GM18511 (cell line): ENCODE measurements at regions not wholly inside any gene's neighbourhood (a gene's known extent, or its start where the extent isn't known, plus 50 kb on each side); places are given as distances from the start of the nearest gene placed in this dataset.

Experiments
- ATAC-seq: cut with Tn5 transposase; IDR thresholded peaks from one replicate; pipeline ENCODE4 v1.9.1; 2021; ENCODE audit warnings: mild to moderate bottlenecking, moderate library complexity; ENCODE audit not compliant: unreplicated experiment

DNA sequence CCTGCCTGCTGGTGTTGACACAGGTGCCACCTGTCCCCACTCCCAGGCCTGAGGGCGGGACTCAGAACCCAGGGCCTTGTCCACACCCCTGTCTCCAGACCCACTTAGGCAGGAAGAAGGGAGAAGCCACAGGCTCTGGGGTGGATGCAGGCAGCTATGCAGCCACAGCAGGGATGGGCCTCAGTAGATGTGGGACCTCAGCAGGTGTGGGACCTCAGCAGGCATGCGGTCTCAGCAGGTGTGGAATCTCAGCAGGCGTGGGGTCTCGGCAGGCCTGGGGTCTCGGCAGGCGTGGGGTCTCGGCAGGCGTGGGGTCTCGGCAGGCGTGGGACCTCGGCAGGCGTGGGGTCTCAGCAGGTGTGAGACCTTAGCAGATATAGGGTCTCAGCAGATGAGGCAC lies 118.0 kb upstream of the PITRM1 start:
- no peak for ATAC-seq

DNA sequence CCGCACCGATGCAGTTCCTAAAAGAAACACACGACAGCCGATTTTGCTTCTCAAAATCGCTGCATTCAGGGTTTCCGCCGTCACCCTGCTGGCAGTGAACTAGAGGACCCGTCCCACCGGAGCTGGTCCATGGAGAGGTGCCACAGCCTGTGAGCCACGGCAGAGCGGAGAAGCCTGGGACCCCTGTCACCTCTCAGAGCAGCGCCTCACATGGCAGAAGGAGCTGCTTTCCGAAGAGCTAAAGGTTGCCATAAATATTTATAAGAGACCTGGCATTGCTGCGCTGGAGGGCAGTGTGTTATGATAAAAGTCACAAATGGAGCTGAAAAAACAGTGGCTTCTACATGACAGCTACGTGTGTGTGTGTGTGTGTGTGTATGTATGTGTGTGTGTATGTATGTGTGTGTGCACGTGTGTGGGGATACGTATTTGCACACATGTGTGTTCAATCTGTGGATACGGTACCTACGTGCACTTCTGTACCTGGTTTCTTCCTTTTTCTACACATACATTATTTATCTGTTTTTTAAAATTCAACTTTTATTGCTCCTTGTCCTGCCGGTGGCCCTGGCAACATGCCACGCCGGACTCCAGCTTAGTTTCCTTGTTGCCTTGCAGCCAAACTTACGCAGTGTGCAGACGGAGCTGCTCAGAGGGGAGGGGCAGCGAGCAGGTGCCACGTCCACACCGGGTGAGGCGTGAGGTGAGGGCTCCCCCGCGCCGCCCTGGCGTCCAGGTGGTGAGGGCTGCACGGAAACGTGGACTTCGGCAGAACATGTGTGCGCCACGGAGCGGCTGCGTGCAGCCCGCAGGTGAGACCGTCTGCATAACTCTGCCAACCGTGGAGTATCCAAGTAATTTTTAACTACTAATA lies 115.2 kb upstream of the PITRM1 start:
- no peak for ATAC-seq

DNA sequence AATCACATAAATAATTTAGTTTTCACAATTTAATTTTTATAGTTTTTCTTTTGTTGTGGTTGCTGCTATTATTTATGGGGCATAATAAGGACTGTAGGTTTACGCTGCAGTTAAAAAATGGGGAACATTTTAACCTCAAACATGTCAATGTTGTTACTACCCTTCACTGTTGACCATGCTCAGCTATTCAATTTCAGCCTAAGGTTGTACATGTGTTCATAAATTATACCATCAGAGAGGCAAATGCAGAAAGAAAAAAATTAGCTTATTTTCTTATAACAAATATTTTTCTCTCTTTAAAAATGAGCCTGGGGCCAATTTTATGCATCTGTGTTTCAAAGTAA lies 110.1 kb upstream of the PITRM1 start:
- ATAC-seq = no peak

DNA sequence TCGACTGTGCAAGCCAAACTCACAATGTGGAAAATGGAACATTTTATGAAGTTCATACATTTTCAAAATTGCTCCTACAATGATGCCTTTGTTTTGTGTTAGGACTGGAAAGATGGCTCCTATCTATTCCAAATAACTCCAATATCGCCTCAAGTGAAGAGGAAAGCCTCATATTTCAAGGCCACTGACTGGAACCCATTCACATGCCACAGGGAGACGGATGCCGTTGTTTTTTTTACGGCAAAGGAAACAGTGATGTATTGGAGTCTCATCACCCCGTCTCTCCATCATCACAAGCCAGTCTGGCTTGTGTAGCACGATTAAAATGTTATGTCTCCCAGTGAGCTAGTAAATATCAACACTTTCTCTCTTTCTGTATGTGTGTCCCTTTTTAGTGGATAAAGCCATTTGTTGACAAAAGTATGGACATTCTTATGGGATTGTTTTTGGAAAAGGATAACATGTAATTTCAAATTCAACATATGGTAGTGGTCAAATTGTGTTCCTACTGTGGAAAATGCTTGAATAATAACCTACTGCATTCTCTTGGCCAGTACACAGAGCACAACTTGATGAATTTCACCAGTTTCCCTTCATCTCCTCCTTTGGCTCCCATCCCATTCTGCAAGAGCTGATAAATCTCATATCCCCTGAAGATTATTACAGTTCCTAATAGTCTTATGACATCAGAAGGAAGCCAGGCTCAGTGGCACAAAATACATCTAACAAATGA lies 109.5 kb upstream of the PITRM1 start:
- ATAC-seq = no peak

DNA sequence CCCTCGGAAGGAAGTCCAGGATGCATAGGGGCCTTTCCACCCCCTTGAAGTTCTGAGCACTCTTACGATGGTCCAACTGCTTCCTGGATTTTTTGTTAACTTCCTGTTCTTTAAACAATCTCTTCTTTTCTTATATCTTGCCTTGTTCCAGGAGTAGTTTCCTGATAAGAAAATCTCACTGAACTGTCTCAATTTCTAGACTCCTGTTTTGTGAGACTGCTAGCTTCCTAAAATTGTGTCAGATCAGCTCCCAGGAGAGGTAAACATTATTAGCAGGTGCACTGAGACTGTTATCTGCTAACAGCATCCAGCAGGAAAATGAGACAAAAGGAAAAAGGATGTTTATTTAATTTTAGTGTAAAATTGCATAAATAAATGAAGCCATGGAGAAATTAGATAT lies 106.2 kb upstream of the PITRM1 start:
- no peak for ATAC-seq

DNA sequence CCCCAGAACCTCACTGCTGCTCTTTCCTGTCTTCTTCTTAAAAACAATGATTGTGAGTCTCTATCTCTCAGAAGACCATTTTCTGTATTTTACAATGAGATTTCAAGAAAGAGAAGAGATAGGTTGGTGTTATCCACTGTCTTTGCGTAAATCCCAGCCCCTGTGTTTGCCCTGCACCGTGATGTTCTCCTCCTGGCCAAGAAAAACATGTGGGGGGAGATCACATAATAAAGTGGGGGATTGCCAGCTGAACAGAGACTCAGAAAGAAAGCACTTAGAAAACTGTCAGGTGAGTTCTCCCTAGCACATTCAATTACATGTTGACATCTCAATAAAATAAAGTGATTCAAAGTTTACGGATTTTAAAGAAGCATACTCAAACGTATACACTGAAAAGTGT lies 105.0 kb upstream of the PITRM1 start:
- no peak for ATAC-seq

DNA sequence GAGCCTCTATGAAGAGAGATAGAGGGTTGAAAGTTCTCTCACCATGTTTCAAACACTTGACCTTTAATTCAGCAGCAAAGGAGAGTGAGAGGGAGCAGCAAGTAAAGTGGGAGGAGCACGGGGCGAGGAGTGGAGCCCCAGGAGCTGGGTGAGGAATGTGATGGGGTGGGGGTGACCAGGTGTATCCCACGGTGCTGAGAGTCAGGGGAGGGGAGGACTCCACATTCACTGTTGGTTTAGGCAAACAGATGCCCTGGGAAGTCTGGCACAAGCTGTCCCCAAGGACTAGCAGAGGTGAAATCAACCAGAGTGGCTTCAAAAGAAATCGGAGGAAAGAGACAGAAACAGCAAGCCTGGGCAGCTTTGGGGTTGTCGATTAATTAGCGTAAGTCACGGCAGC lies 101.8 kb upstream of the PITRM1 start:
- no peak for ATAC-seq

DNA sequence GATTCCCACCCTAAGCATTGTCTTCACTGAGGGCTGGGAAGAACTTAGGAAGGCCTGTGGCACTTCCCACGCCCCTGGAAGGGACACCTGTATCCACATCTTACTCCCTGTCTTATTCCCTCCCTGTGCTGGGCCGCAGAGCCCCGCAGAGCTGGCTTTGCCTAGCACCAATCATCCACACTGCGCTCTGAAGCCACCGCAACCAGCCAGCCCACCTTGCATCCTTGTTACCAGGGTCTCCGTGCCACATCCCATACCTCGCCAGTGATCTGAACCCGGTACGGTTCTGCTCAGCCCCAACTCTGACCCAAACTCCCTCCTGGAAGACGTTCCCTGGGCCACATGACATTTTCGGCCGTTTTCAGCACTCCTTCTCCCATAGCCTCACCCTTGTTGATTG lies 101.4 kb upstream of the PITRM1 start:
- ATAC-seq = no peak

DNA sequence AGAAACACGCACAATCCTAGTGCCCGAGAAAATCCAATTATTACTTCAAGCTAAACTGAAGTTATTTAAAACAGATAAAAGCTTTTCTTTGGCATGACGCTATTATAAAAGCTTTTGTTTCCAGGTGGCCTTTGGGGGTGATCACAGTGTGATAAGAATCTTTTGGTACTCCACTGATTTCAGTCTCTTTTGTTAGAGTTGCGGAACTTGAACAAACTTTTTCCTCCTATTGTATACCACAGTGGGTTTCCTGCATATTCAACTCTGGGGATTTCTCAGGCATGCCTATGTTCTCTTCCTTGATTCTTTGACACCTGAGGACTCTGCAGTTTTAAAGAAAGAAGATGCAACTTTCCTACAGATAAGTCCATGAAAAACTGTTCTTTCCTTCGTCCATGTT lies 99.7 kb upstream of the PITRM1 start:
- no peak for ATAC-seq

DNA sequence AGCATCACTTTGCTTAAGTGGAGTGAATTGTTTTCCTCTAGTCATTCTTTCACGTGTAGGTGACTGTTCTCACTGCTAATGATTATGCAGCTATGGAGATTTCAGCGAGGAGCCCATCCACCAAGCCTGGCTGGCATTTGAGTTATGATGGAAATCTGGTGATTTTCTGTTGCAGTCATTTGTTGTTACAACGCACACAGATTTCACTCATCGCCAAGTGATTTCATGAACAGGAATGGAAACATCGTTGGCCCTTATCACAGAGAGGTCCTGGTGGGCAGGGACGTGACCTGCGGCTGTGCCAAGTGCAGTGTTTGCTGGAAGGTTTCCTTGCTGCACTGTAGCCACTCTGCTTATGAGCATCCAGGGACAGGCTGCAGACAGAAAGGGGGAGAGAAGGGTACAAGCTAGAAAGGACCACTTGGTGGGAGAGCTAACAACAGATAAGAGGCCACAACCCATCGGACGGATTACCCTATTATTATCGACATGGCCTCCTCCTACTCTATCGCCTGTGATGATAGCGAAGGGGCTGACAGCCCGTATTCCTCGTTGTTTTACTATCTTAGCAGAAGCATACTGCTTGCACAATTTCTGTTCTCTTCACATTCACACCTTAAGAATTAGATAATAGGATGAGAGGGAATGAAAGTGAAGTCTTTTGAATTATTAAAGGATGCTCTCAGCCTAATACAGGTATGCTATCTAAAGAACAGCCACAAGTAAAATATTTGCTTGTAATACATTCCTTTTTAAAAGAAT lies 99.0 kb upstream of the PITRM1 start:
- no peak for ATAC-seq

DNA sequence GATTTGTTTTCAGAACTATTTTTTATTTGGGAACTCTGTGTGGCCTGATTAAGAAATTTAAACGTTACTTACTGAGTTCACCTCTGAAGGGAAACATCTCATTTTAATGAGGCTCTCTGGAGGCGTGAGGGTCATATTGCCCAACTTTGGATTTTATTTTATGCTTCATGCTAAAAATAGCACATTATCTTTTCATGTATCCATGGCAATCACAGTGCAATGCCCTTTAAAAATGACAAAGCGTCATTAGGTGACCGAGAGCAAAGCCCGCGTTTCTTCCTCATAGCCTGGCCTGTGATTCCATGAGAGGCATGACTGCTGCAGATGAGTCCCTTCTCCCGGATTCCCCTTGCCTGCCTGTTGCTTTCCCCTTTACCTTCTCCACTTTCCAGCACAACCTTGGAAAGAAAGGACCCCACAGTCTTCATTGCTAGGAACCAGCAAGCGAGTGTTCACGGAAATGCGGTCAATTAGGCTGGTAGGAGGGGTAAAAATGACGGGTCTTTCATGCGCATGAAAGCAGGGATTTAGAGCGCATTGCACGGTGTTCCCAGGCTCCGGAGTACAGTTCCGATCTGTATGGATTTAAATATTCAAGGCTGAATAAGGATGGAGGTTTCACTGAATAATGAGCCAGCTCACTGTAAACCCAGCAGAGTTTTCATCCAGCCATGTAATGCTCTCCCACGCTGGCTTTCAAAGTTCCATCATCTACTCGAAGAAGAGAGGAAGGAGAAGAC lies 98.2 kb upstream of the PITRM1 start:
- no peak for ATAC-seq

DNA sequence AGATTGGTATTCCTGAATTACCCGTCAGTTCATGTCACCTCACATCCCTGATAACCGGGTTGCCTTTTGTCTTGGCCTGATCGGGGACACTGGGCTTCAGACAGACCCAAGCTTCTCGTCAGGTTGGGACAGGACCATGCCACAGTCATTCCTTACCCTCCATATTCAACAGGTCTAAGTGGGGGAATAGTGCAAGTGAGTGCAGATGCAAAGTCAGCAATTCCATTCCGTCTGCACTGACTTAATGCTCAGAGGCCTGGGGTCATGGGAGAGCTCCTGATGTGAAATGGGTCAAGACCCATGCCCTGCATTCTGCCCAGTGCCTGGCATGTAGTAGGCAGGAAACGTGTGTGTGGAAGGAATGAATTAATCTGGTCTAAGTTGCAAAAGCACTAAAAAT lies 95.4 kb upstream of the PITRM1 start:
- ATAC-seq = no peak

DNA sequence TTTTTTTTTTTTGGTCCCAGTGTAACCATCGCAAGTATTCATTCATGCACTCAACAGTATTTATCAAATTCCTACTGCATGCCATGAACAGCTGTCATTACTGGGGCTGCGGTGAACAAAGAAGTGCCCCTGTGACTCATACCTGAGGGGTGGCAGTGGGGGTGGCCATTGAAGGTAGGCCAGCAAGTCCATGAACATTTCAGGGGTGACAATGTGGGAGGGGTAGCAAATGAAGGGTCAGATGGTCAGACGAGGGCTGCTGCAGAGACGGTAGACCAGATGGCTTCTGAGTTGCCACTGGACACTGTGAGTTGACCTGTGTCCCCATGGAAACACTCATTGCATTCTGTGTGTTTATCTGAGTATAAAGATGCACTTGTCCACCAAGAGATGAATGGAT lies 92.5 kb upstream of the PITRM1 start:
- no peak for ATAC-seq

DNA sequence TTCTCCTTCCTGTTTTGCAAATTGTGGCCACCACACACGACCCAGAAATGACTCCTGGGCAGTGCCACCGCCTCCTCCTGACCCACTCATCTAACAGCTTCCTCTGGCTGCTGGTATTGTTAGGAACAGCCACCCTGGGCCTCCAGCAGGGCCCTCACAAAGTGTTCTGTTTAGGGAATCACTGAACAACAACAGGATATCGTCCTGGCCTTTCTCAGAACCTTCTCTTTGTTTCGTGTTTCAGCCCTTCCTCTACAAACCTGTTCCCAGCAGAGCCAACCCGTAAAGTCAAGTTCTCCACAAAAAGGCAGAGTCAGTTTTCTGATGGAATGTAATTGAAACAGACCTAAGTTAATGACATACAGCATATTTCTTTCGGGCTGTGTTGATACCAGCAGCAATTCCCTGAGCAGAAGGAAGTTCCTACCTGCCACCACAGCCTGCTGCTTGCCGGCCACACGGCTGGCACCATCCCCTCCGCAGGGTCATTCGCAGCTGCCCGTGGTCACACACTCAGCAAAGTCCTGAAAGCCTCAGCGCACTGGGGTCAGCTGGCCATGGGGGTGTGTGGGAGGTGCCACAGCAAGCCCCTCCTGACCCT lies 91.7 kb upstream of the PITRM1 start:
- no peak for ATAC-seq

DNA sequence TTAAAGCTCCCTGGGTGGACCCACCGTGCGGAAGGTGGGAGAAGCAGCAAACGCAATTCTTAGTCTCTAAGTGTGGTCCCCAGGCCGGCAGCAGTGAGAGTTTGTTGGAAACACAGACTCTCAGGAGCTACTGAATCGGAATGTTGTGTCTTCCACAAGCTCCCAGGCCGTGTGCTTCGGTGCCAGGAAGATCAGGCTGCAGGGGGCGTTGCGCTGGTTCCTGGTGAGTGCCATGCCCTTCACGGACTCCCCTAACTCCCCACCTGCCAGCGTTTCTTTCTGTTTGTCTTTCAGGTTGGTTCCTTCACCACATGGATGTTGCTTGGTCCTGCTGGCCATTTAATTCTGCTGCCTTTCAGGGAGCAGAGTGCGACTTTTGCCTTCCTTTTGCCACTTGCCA lies 91.2 kb upstream of the PITRM1 start:
- ATAC-seq = no peak

DNA sequence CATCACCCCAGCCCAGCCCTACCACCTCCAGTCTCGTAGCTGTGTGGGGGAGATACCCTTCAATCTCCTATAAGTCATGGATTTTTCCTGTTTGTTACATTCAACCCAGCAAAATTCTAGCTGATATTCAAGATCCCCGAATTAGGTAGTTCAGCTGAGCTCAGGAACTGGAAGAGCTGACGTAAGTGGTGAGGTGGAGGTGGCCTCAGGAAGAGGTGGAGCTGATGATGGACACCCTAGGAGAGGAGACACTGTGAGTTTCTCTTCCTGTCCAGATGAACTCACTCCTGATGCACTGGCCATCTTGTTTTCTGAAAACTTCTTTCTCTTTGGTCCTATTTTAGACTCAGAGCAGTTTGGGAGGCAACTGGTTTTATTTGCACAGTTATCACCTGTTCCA lies 90.5 kb upstream of the PITRM1 start:
- ATAC-seq = no peak

DNA sequence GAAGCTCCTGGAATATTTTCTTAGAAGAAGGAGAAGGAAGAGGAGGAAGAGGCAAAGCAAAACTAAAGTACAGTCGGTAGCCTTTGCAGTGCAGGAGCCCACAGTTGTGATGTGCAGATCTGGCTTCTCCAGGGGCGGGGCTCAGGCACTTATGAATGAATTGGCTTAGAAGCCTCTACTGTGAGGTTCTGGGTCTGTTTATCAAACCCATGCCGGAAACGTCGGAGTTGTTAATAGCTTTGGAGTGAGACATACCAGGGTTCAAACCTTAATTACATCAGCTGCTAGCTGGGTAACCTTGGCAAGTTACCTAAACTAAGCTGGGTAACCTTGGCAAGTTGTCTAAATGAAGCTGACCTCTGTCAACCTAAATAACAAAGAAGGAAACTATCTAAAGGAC lies 89.3 kb upstream of the PITRM1 start:
- no peak for ATAC-seq

DNA sequence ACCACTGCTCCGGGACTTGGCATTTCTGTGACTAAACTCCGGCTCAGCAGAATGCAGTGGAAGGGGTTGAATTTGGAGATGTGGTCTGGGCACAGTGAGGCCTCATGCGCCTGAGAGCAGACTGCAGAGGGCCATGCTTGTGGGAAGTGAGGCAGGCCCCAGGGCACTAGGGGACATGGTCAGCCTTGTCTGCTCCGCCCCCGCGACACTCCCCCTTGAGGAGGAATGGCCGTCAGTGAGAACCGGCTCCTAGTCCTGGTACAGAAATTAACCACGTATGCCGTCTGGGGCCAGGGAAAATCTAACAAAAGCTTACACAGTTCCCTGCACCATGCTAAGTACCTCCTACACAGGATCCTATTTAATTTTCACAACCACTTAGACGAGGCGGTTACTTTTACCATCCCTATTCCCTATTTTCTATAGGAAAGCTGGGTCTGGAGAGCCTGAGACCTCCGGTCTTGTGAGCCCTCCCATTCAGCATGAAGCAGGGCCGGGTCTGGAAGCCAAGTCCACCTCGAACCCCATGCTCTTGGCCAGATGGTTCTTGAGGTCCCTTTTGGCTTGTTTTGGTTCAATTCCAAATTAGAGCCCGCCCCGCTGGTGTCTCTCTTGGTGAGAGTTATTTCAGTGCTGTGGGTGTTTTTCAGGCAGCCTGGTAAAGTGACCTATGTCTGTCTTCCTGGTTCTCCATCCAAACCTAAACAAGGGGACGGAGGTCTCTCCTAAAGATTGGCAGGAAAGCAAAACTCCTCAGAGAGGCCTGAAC lies 87.7 kb upstream of the PITRM1 start:
- ATAC-seq = no peak

DNA sequence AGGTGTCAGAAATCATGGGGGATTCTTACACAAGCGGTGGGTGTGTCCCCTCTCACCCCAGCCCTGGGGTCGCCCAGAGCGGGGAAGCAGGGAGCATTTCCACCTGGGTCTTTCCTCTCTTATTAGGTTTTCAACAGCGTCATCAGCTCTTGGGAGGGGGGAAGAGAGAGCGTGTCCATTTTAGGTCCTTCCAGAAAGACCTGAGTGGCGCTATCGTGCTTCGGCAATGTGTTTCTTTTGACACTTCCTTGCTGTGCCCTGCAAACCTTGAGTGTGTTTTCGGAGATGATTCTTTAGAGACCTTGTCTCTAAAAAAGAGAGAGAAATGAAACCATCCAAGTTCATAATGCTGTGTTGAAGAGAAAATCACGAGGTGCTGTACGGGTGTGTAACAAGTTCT lies 86.9 kb upstream of the PITRM1 start:
- no peak for ATAC-seq

DNA sequence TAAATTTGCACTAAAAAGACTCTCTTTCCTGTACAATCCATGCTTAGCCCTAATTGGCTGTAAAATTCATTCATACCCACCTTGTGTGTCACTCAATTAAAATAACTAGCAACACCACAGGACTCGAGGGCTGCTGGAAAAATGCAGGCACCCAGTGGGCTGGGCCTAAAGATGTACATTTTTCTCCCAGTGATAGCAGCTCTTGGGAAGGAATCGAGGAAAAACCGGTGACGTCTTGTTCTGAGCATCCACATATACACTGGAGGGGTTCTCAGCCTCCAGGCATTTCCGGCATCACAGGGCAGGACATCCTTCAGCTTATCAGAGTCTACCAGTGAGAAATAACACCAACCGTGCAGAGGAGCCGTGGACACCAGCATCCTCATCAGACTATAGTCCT lies 85.8 kb upstream of the PITRM1 start:
- ATAC-seq = no peak
